ENCODE measurements at regions not wholly inside any gene's neighbourhood (a gene's known extent, or its start where the extent isn't known, plus 50 kb on each side); places are given as distances from the start of the nearest gene placed in this dataset.
"Not testable (repeated sequence)": the region's sequence is repeated elsewhere in the genome, so short reads cannot be mapped to it uniquely, and the experiment has no call there.

DNA sequence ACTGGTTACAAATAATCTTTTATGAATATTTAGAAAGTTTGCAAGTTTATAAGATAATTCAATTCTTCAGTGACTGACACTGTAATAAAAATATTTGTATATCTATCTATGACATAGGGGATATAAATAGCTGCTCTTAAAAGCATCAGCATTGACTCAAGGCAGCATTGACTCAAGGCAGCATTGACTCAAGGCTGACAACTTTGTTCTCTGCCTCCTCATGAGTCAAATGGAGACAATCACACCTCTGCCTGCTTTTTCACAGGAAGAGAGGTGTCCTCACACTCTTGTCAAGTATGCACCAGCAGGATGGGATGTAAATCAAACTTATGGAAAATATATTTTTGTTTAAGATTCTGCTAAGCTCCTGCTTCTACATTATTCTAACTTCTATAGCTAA, 1173.1 kb downstream of the NSUN3 start:
- H3K9me3 ChIP-seq = no peaks in the 10 kb centered on the region
- intact Hi-C loops (cut with DNase I) = no loop called here

GRCh38 chr3:95237783-95238182, 1174.9 kb downstream of the NSUN3 start:
- DNase-seq (no peak), ATAC-seq (no peak)
- TF ChIP-seq, protein P1, sequence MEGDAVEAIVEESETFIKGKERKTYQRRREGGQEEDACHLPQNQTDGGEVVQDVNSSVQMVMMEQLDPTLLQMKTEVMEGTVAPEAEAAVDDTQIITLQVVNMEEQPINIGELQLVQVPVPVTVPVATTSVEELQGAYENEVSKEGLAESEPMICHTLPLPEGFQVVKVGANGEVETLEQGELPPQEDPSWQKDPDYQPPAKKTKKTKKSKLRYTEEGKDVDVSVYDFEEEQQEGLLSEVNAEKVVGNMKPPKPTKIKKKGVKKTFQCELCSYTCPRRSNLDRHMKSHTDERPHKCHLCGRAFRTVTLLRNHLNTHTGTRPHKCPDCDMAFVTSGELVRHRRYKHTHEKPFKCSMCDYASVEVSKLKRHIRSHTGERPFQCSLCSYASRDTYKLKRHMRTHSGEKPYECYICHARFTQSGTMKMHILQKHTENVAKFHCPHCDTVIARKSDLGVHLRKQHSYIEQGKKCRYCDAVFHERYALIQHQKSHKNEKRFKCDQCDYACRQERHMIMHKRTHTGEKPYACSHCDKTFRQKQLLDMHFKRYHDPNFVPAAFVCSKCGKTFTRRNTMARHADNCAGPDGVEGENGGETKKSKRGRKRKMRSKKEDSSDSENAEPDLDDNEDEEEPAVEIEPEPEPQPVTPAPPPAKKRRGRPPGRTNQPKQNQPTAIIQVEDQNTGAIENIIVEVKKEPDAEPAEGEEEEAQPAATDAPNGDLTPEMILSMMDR (IDR thresholded peaks at IDR 0.05) = no peak
- Histone ChIP-seq H3K27me3 (ENCODE audit: insufficient read depth in 3 of 3, low read length in 2 of 3) (no peaks in the 10 kb centered on the region), H3K4me3 (no peak overlapping the region), H3K27ac (no peak overlapping the region), H3K36me3 (ENCODE audit: insufficient read depth in 1 of 2, low read depth in 1 of 2) (no peaks in the 10 kb centered on the region), H3K9me3 (no peaks in the 10 kb centered on the region), H3K4me1 (no peaks in the 10 kb centered on the region)
- intact Hi-C loops (cut with DNase I) = no loop called here
- 44 to 47% (median 45%) methylated on average over 2 of the region's 2 CpGs for WGBS, 3 donors

More for the DNA sequence above, 1173.1 kb downstream of the NSUN3 start:
- ATAC-seq (no peak), DNase-seq (no peak)
- Histone ChIP-seq H3K27ac (no peak overlapping the region), H3K27me3 (ENCODE audit: insufficient read depth in 3 of 3, low read length in 2 of 3) (no peaks in the 10 kb centered on the region), H3K4me3 (no peak overlapping the region), H3K36me3 (ENCODE audit: insufficient read depth in 1 of 2, low read depth in 1 of 2) (no peaks in the 10 kb centered on the region), H3K4me1 (no peaks in the 10 kb centered on the region)
- TF ChIP-seq, protein P1 (IDR thresholded peaks at IDR 0.05) = no peak

DNA sequence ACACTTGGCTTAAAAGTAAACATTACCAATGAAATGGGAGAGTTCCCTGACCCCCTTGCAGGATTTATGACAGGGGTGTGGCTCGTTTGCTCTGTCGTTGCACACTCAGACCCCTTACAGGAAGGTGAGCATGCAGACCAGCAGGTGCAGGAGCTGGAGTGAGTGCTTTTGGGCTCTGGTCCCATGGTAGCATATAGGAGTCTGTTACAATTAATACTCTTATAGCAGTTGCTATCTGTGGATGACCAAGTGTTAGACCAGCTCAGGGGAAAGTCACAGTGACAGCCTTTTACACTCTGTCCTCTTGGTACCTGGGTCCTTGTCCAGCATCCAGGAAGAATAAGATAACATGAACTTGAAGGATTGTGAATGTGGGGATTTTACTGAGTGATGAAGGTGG, 1177.5 kb downstream of the NSUN3 start:
- intact Hi-C loops (cut with DNase I) = no loop called here
- WGBS, 3 donors = 39 to 67% (median 45%) methylated on average over 2 of the region's 2 CpGs

GRCh38 chr3:95241256-95241655, 1178.4 kb downstream of the NSUN3 start:
- H3K4me3 ChIP-seq; H3K27me3 ChIP-seq (ENCODE audit: insufficient read depth in 3 of 3, low read length in 2 of 3); intact Hi-C loops (cut with DNase I); H3K4me1 ChIP-seq; DNase-seq; H3K27ac ChIP-seq; ATAC-seq; H3K36me3 ChIP-seq (ENCODE audit: insufficient read depth in 1 of 2, low read depth in 1 of 2); H3K9me3 ChIP-seq: not testable (repeated sequence)
- 86 to 89% (median 87%) methylated on average over 9 of the region's 9 CpGs for WGBS, 3 donors

More for the DNA sequence above, 1177.5 kb downstream of the NSUN3 start:
- ATAC-seq (no peak), DNase-seq (no peak)
- no peaks in the 10 kb centered on the region for H3K27me3 ChIP-seq (ENCODE audit: insufficient read depth in 3 of 3, low read length in 2 of 3)
- H3K4me3 ChIP-seq = no peak overlapping the region
- H3K4me1 ChIP-seq = no peaks in the 10 kb centered on the region
- no peak overlapping the region for H3K27ac ChIP-seq
- H3K9me3 ChIP-seq = no peaks in the 10 kb centered on the region
- TF ChIP-seq, protein P1 (IDR thresholded peaks at IDR 0.05) = no peak
- H3K36me3 ChIP-seq (ENCODE audit: insufficient read depth in 1 of 2, low read depth in 1 of 2) = no peaks in the 10 kb centered on the region

DNA sequence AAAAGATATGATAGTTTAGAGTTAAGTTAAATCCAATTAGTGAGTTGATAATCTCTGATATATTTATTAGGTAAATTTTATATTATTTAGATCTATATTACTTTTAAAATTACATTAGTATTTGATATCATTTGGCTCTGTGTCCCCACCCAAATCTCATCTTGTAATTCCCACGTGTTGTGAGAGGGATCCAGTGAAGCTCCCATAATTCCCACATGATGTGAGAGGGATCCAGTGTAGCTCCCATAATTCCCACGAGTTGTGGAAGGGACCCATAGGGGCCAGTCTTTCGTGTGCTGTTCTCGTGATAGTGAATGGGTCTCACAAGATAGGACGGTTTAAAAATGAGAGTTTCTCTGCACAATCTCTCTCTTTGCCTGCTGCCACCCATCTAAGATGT, 1183.6 kb downstream of the NSUN3 start:
- no peak for ATAC-seq
- Histone ChIP-seq H3K27me3 (ENCODE audit: insufficient read depth in 3 of 3, low read length in 2 of 3) (no peaks in the 10 kb centered on the region), H3K36me3 (ENCODE audit: insufficient read depth in 1 of 2, low read depth in 1 of 2) (no peaks in the 10 kb centered on the region), H3K4me1 (no peaks in the 10 kb centered on the region), H3K27ac (no peak overlapping the region), H3K9me3 (no peaks in the 10 kb centered on the region), H3K4me3 (no peak overlapping the region)
- intact Hi-C loops (cut with DNase I) = no loop called here
- no peak for DNase-seq
- WGBS, 3 donors = 75 to 87% (median 79%) methylated on average over 5 of the region's 5 CpGs
- TF ChIP-seq, protein P1 (IDR thresholded peaks at IDR 0.05) = no peak
